ENCODE measurements at regions not wholly inside any gene's neighbourhood (a gene's known extent, or its start where the extent isn't known, plus 50 kb on each side); places are given as distances from the start of the nearest gene placed in this dataset.
"Not testable (repeated sequence)": the region's sequence is repeated elsewhere in the genome, so short reads cannot be mapped to it uniquely, and the experiment has no call there.

DNA sequence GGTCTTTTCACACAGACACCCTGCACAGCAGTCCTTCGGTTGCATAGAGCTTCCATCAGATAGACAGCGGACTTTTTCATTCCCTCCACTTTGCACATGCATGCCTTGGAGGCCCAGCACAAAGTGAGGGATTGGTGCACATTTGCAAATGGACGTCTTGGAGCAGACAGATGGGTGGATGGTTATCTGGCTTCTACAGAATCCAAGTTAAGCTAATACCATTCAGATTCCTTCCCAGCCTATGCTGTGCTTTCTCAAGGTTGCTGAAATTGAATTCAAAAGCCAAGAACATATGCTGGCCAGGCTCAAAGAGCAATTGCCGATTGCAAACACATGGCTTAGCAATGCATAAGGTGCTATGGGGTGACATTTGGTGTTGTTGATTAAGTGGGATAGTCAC is 186.4 kb downstream of the VAPA start:
- no peak for DNase-seq (ENCODE audit: low spot score)
- Mint-ChIP-seq H3K9me3 (ENCODE audit: low read depth) (peaks cover 7% of the 10 kb centered on the region), H3K27me3 (ENCODE audit: low read depth) (no peaks in the 10 kb centered on the region), H3K4me1 (ENCODE audit: low read depth) (peaks cover 14% of the 10 kb centered on the region), H3K36me3 (ENCODE audit: low read depth) (peaks cover 5% of the 10 kb centered on the region), H3K27ac (ENCODE audit: unreplicated experiment) (no peak overlapping the region), H3K4me3 (ENCODE audit: unreplicated experiment) (no peak overlapping the region)
- TF ChIP-seq, protein P1, sequence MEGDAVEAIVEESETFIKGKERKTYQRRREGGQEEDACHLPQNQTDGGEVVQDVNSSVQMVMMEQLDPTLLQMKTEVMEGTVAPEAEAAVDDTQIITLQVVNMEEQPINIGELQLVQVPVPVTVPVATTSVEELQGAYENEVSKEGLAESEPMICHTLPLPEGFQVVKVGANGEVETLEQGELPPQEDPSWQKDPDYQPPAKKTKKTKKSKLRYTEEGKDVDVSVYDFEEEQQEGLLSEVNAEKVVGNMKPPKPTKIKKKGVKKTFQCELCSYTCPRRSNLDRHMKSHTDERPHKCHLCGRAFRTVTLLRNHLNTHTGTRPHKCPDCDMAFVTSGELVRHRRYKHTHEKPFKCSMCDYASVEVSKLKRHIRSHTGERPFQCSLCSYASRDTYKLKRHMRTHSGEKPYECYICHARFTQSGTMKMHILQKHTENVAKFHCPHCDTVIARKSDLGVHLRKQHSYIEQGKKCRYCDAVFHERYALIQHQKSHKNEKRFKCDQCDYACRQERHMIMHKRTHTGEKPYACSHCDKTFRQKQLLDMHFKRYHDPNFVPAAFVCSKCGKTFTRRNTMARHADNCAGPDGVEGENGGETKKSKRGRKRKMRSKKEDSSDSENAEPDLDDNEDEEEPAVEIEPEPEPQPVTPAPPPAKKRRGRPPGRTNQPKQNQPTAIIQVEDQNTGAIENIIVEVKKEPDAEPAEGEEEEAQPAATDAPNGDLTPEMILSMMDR (IDR thresholded peaks at IDR 0.05): no peak

DNA sequence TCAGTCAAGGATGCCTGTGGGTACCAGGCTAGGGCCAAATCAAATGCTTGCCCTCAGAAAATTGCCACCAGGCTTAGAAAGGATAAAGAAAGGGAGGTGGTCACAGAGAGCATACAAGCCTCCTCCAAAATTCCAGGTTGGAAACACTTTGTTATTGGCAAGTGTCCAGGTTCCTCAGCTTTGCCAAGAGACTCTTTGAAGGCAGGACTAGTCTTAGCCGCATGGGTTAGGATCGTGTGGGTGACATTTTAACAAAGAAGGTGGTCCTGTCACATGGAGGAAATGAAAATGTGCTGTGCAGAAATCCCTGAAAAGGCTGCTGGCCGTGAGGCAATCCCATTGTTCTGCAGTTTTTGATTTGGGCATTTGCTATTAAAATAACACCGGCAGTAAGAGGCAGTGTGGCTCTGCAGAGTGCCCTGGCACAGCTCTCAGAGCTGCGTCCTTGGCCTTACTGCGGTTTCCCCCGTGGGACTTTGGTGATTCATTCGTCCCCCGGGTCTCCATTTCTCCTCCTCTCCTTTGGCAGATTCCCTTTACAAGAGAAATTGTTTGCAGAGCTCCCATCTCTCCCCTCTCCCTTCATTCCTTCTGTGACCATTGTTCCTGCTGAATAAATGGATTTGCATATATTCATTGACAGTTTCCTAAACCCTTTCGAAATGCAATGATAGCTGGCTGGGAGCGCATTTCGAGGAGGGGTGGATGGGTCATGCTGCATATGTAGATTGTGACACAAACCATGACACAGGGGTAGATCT is 187.3 kb downstream of the VAPA start:
- Mint-ChIP-seq H3K36me3 (ENCODE audit: low read depth) (peaks cover 7% of the 10 kb centered on the region), H3K27me3 (ENCODE audit: low read depth) (no peaks in the 10 kb centered on the region), H3K27ac (ENCODE audit: unreplicated experiment) (no peak overlapping the region), H3K4me3 (ENCODE audit: unreplicated experiment) (no peak overlapping the region), H3K4me1 (ENCODE audit: low read depth) (peaks cover 14% of the 10 kb centered on the region), H3K9me3 (ENCODE audit: low read depth) (peaks cover 16% of the 10 kb centered on the region)
- TF ChIP-seq, protein P1 (IDR thresholded peaks at IDR 0.05): peak; percentile 30
- no peak for DNase-seq (ENCODE audit: low spot score)

DNA sequence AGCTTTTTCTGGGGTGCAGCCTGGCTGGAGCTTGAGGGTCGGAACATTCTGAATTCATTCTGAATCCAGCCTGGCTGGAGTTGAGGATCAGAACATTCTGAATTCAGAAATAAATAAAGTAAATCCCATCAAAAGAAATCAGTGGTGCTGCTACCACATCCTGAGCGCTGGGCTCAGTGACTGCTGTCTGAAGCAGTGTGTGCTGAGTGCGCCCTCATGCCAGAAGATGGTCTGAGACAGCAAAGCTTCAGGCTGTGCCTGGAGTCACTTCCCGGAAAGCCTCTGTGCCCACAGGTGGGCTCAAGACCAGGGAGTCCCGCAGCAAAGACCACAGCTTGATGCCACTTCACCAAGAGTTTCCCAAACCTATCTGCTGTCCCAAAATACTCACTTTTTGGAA is 187.9 kb downstream of the VAPA start:
- H3K9me3 Mint-ChIP-seq (ENCODE audit: low read depth): peaks cover 16% of the 10 kb centered on the region
- H3K27me3 Mint-ChIP-seq (ENCODE audit: low read depth): no peaks in the 10 kb centered on the region
- no peak overlapping the region for H3K27ac Mint-ChIP-seq (ENCODE audit: unreplicated experiment)
- H3K36me3 Mint-ChIP-seq (ENCODE audit: low read depth): peaks cover 7% of the 10 kb centered on the region
- TF ChIP-seq, protein P1 (IDR thresholded peaks at IDR 0.05): no peak
- no peak overlapping the region for H3K4me3 Mint-ChIP-seq (ENCODE audit: unreplicated experiment)
- H3K4me1 Mint-ChIP-seq (ENCODE audit: low read depth): peaks cover 14% of the 10 kb centered on the region
- no peak for DNase-seq (ENCODE audit: low spot score)

DNA sequence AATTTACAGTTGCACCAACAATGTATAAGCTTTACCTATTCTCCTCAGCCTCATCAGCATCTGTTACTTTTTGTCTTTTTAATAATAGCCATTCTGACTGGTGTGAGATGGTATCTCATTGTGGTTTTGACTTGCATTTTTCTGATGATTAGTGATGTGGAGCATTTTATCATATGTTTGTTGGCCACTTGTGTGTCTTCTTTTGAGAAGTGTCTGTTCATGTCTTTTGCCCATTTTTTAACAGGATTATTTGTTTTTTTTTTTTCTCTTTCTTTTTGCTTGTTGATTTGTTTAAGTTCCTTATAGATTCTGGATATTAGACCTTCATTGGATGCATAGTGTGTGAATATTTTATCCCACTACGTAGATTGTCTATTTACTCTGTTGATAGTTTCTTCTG is 191.3 kb downstream of the VAPA start:
- H3K4me1 Mint-ChIP-seq (ENCODE audit: low read depth): peaks cover 14% of the 10 kb centered on the region
- DNase-seq (ENCODE audit: low spot score): not testable (repeated sequence)
- H3K9me3 Mint-ChIP-seq (ENCODE audit: low read depth): peaks cover 16% of the 10 kb centered on the region

DNA sequence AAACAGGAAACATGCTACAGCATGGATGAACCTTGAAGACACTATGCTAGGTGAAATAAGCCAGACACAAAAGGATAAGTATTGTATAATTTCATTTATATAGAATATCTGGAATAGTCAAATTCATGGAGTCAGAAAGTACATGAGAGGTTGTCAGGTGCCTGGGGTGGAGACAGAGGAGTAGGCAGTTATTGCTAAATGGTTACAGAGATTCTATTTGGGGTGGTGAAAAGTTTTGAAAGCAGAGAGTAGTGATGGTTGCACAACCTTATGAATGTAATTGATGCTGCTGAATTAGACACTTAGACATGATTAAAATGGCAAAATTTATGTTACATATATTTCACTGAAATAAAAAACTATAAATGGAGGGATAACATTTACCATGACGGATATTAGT is 197.4 kb downstream of the VAPA start:
- H3K27me3 Mint-ChIP-seq (ENCODE audit: low read depth): no peaks in the 10 kb centered on the region
- TF ChIP-seq, protein P1 (IDR thresholded peaks at IDR 0.05): no peak
- H3K4me1 Mint-ChIP-seq (ENCODE audit: low read depth): no peaks in the 10 kb centered on the region
- no peaks in the 10 kb centered on the region for H3K9me3 Mint-ChIP-seq (ENCODE audit: low read depth)
- H3K27ac Mint-ChIP-seq (ENCODE audit: unreplicated experiment): no peak overlapping the region
- DNase-seq (ENCODE audit: low spot score): no peak
- H3K36me3 Mint-ChIP-seq (ENCODE audit: low read depth): no peaks in the 10 kb centered on the region
- H3K4me3 Mint-ChIP-seq (ENCODE audit: unreplicated experiment): no peak overlapping the region

More for the DNA sequence above, 191.3 kb downstream of the VAPA start:
- not testable (repeated sequence) for H3K4me3 Mint-ChIP-seq (ENCODE audit: unreplicated experiment); H3K27ac Mint-ChIP-seq (ENCODE audit: unreplicated experiment); H3K36me3 Mint-ChIP-seq (ENCODE audit: low read depth); H3K27me3 Mint-ChIP-seq (ENCODE audit: low read depth)

DNA sequence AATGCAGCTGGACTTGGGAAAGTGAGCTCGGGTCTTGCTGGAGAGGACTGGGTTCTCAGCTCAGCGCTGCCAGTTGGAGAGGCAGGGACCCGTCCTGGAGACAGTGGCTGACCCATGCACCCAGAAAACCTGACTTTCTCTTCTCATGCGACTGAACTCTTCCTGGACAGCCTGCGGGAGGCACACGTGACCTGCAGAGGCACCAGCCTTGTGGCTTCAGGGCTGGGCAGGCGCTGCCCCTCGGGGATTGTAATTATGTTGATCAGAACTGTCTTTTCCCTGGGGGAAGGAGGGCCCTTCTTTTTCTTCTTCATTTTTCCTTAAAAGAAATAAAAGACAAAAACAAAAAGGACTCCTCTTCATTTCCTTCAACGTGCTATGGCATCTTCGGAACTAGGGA is 198.1 kb downstream of the VAPA start:
- Mint-ChIP-seq H3K4me1 (ENCODE audit: low read depth) (no peaks in the 10 kb centered on the region), H3K36me3 (ENCODE audit: low read depth) (no peaks in the 10 kb centered on the region), H3K27ac (ENCODE audit: unreplicated experiment) (no peak overlapping the region), H3K9me3 (ENCODE audit: low read depth) (no peaks in the 10 kb centered on the region), H3K27me3 (ENCODE audit: low read depth) (no peaks in the 10 kb centered on the region), H3K4me3 (ENCODE audit: unreplicated experiment) (no peak overlapping the region)
- no peak for DNase-seq (ENCODE audit: low spot score)
- TF ChIP-seq, protein P1 (IDR thresholded peaks at IDR 0.05): no peak

All from chondrocyte (in vitro differentiated cells).